CD4-positive, alpha-beta T cell treated with Interleukin-15 for 1 hour (primary cell): ENCODE measurements at regions not wholly inside any gene's neighbourhood (a gene's known extent, or its start where the extent isn't known, plus 50 kb on each side); places are given as distances from the start of the nearest gene placed in this dataset.
"Not testable (repeated sequence)": the region's sequence is repeated elsewhere in the genome, so short reads cannot be mapped to it uniquely, and the experiment has no call there.

Experiments
- DNase-seq: peaks from one replicate; pipeline ENCODE4 v3.0.0-alpha.2; 2020

- DNase-seq, result no peak
These were observed 307.3 kb downstream of the RAPGEF2 start for GRCh38 chr4:159410076-159410777.

GRCh38 chr4:159410891-159411290 is 308.0 kb downstream of the RAPGEF2 start:
- no peak for DNase-seq

GRCh38 chr4:159413306-159413943 is 310.5 kb downstream of the RAPGEF2 start:
- no peak for DNase-seq

GRCh38 chr4:159414305-159414704 is 311.4 kb downstream of the RAPGEF2 start:
- DNase-seq, result no peak

- DNase-seq, result no peak
These were observed 313.2 kb downstream of the RAPGEF2 start for GRCh38 chr4:159416073-159416472.

GRCh38 chr4:159416996-159417395 is 314.1 kb downstream of the RAPGEF2 start:
- DNase-seq, result no peak

- no peak for DNase-seq
These were observed 317.5 kb downstream of the RAPGEF2 start for GRCh38 chr4:159420162-159421057.

- not testable (repeated sequence) for DNase-seq
These were observed 318.2 kb downstream of the RAPGEF2 start for GRCh38 chr4:159421058-159421419.

- DNase-seq, result no peak
These were observed 319.1 kb downstream of the RAPGEF2 start for GRCh38 chr4:159422019-159422418.

- no peak for DNase-seq
These were observed 319.7 kb downstream of the RAPGEF2 start for GRCh38 chr4:159422626-159423025.

- no peak for DNase-seq
These were observed 322.9 kb downstream of the RAPGEF2 start for GRCh38 chr4:159425737-159426305.

- no peak for DNase-seq
These were observed 325.4 kb downstream of the RAPGEF2 start for GRCh38 chr4:159428293-159428692.

- no peak for DNase-seq
These were observed 326.3 kb downstream of the RAPGEF2 start for GRCh38 chr4:159428975-159429692.

GRCh38 chr4:159429693-159430035 is 326.8 kb downstream of the RAPGEF2 start:
- no peak for DNase-seq

GRCh38 chr4:159430896-159431295 is 328.0 kb downstream of the RAPGEF2 start:
- DNase-seq, result no peak

- no peak for DNase-seq
These were observed 329.6 kb downstream of the RAPGEF2 start for GRCh38 chr4:159432436-159432835.

GRCh38 chr4:159433337-159433736 is 330.5 kb downstream of the RAPGEF2 start:
- no peak for DNase-seq

GRCh38 chr4:159434114-159434870 is 331.4 kb downstream of the RAPGEF2 start:
- DNase-seq, result no peak

- no peak for DNase-seq
These were observed 332.0 kb downstream of the RAPGEF2 start for GRCh38 chr4:159434871-159435241.

- DNase-seq, result no peak
These were observed 332.7 kb downstream of the RAPGEF2 start for GRCh38 chr4:159435561-159436023.

GRCh38 chr4:159443975-159444374 is 341.1 kb downstream of the RAPGEF2 start:
- DNase-seq, result no peak

- DNase-seq, result no peak
These were observed 341.8 kb downstream of the RAPGEF2 start for GRCh38 chr4:159444678-159445077.
